ENCODE measurements at regions not wholly inside any gene's neighbourhood (a gene's known extent, or its start where the extent isn't known, plus 50 kb on each side); places are given as distances from the start of the nearest gene placed in this dataset.

GRCh38 chrX:39688576-39689375 lies 409.0 kb downstream of the BCOR start:
- no peak for TF ChIP-seq USF1 (IDR thresholded peaks at IDR 0.05)
- TF ChIP-seq REST (IDR thresholded peaks at IDR 0.05; ENCODE audit: low read depth): no peak
- TF ChIP-seq MAX (IDR thresholded peaks at IDR 0.05): peak; percentile 71
- peak; percentile 64 for TF ChIP-seq ZBTB7A (IDR thresholded peaks at IDR 0.05; ENCODE audit: low read depth)
- no peak for TF ChIP-seq TEAD4 (IDR thresholded peaks at IDR 0.05)
- no peak for TF ChIP-seq RAD21 (IDR thresholded peaks at IDR 0.05; ENCODE audit: low read depth)
- peak; percentile 74 for TF ChIP-seq EGR1 (IDR thresholded peaks at IDR 0.05)
- TF ChIP-seq EP300 (IDR thresholded peaks at IDR 0.05; ENCODE audit: borderline replicate concordance): peak; percentile 21; the same call in 1 of the 2 replicates
- peak; percentile 34; the same call in 1 of the 2 replicates for TF ChIP-seq NFIC (IDR thresholded peaks at IDR 0.05)

- TF ChIP-seq EGR1 (IDR thresholded peaks at IDR 0.05) (no peak), CREB1 (IDR thresholded peaks at IDR 0.05; ENCODE audit: low read depth) (no peak), TAF1 (IDR thresholded peaks at IDR 0.05; ENCODE audit: low read depth) (no peak), REST (IDR thresholded peaks at IDR 0.05; ENCODE audit: low read depth) (no peak), TEAD4 (IDR thresholded peaks at IDR 0.05) (no peak), USF1 (IDR thresholded peaks at IDR 0.05) (no peak), CEBPB (IDR thresholded peaks at IDR 0.05) (no peak), RAD21 (IDR thresholded peaks at IDR 0.05; ENCODE audit: low read depth) (no peak), ZBTB7A (IDR thresholded peaks at IDR 0.05; ENCODE audit: low read depth) (no peak), MAX (IDR thresholded peaks at IDR 0.05) (no peak), TCF12 (IDR thresholded peaks at IDR 0.05; ENCODE audit: low read depth) (no peak), FOXM1 (IDR thresholded peaks at IDR 0.05; ENCODE audit: borderline replicate concordance, low read depth) (no peak), NFIC (IDR thresholded peaks at IDR 0.05) (no peak), YY1 (IDR thresholded peaks at IDR 0.05; ENCODE audit: low read depth) (no peak), EP300 (IDR thresholded peaks at IDR 0.05; ENCODE audit: borderline replicate concordance) (no peak)
These were observed 408.2 kb downstream of the BCOR start for GRCh38 chrX:39689376-39690104.

- TF ChIP-seq NFIC (IDR thresholded peaks at IDR 0.05) (no peak), USF1 (IDR thresholded peaks at IDR 0.05) (no peak), CREB1 (IDR thresholded peaks at IDR 0.05; ENCODE audit: low read depth) (no peak), EGR1 (IDR thresholded peaks at IDR 0.05) (no peak), FOXM1 (IDR thresholded peaks at IDR 0.05; ENCODE audit: borderline replicate concordance, low read depth) (no peak), RAD21 (IDR thresholded peaks at IDR 0.05; ENCODE audit: low read depth) (no peak), CEBPB (IDR thresholded peaks at IDR 0.05) (no peak), TEAD4 (IDR thresholded peaks at IDR 0.05) (no peak), TCF12 (IDR thresholded peaks at IDR 0.05; ENCODE audit: low read depth) (no peak), TAF1 (IDR thresholded peaks at IDR 0.05; ENCODE audit: low read depth) (no peak), MAX (IDR thresholded peaks at IDR 0.05) (no peak), REST (IDR thresholded peaks at IDR 0.05; ENCODE audit: low read depth) (no peak), ZBTB7A (IDR thresholded peaks at IDR 0.05; ENCODE audit: low read depth) (no peak), YY1 (IDR thresholded peaks at IDR 0.05; ENCODE audit: low read depth) (no peak), EP300 (IDR thresholded peaks at IDR 0.05; ENCODE audit: borderline replicate concordance) (no peak)
These were observed 407.0 kb downstream of the BCOR start for GRCh38 chrX:39690541-39691415.

Measured in Ishikawa (cell line).